ENCODE measurements at regions not wholly inside any gene's neighbourhood (a gene's known extent, or its start where the extent isn't known, plus 50 kb on each side); places are given as distances from the start of the nearest gene placed in this dataset.
"Not testable (repeated sequence)": the region's sequence is repeated elsewhere in the genome, so short reads cannot be mapped to it uniquely, and the experiment has no call there.

GRCh38 chrX:90337161-90337560 is 415.5 kb downstream of the TGIF2LX start:
- not testable (repeated sequence) for H3K4me3 ChIP-seq (ENCODE audit: severe bottlenecking); DNase-seq (ENCODE audit: low spot score); ATAC-seq (ENCODE audit: low read depth); H3K36me3 ChIP-seq (ENCODE audit: low read depth); H3K9me3 ChIP-seq (ENCODE audit: severe bottlenecking); H3K27me3 ChIP-seq (ENCODE audit: insufficient read depth, poor library complexity, severe bottlenecking); H3K4me1 ChIP-seq (ENCODE audit: insufficient read depth, poor library complexity, severe bottlenecking); H3K27ac ChIP-seq (ENCODE audit: poor library complexity, severe bottlenecking)

GRCh38 chrX:90369632-90370031 is 447.9 kb downstream of the TGIF2LX start:
- not testable (repeated sequence) for DNase-seq (ENCODE audit: low spot score); H3K27me3 ChIP-seq (ENCODE audit: insufficient read depth, poor library complexity, severe bottlenecking); H3K4me1 ChIP-seq (ENCODE audit: insufficient read depth, poor library complexity, severe bottlenecking); H3K27ac ChIP-seq (ENCODE audit: poor library complexity, severe bottlenecking); H3K4me3 ChIP-seq (ENCODE audit: severe bottlenecking); H3K36me3 ChIP-seq (ENCODE audit: low read depth); H3K9me3 ChIP-seq (ENCODE audit: severe bottlenecking); ATAC-seq (ENCODE audit: low read depth)

GRCh38 chrX:90398020-90398419 is 476.3 kb downstream of the TGIF2LX start:
- peak; percentile 84 for ATAC-seq (ENCODE audit: low read depth)
- not testable (repeated sequence) for H3K9me3 ChIP-seq (ENCODE audit: severe bottlenecking); H3K27me3 ChIP-seq (ENCODE audit: insufficient read depth, poor library complexity, severe bottlenecking); DNase-seq (ENCODE audit: low spot score); H3K4me1 ChIP-seq (ENCODE audit: insufficient read depth, poor library complexity, severe bottlenecking); H3K36me3 ChIP-seq (ENCODE audit: low read depth); H3K4me3 ChIP-seq (ENCODE audit: severe bottlenecking); H3K27ac ChIP-seq (ENCODE audit: poor library complexity, severe bottlenecking)

GRCh38 chrX:90402169-90402568 is 480.5 kb downstream of the TGIF2LX start:
- DNase-seq (ENCODE audit: low spot score); H3K4me3 ChIP-seq (ENCODE audit: severe bottlenecking); H3K27ac ChIP-seq (ENCODE audit: poor library complexity, severe bottlenecking); H3K27me3 ChIP-seq (ENCODE audit: insufficient read depth, poor library complexity, severe bottlenecking); H3K9me3 ChIP-seq (ENCODE audit: severe bottlenecking); H3K4me1 ChIP-seq (ENCODE audit: insufficient read depth, poor library complexity, severe bottlenecking); H3K36me3 ChIP-seq (ENCODE audit: low read depth): not testable (repeated sequence)
- ATAC-seq (ENCODE audit: low read depth) = peak; percentile 30; the same call in 1 of the 3 replicates

- H3K36me3 ChIP-seq (ENCODE audit: low read depth); H3K9me3 ChIP-seq (ENCODE audit: severe bottlenecking); H3K4me1 ChIP-seq (ENCODE audit: insufficient read depth, poor library complexity, severe bottlenecking); H3K27me3 ChIP-seq (ENCODE audit: insufficient read depth, poor library complexity, severe bottlenecking); DNase-seq (ENCODE audit: low spot score); H3K4me3 ChIP-seq (ENCODE audit: severe bottlenecking): not testable (repeated sequence)
- peak; percentile 68 for ATAC-seq (ENCODE audit: low read depth)
- H3K27ac ChIP-seq (ENCODE audit: poor library complexity, severe bottlenecking) = peak overlapping the region; percentile 56
Observed at GRCh38 chrX:90403859-90404258, 482.2 kb downstream of the TGIF2LX start.

GRCh38 chrX:90404846-90405436 is 483.2 kb downstream of the TGIF2LX start:
- H3K4me1 ChIP-seq (ENCODE audit: insufficient read depth, poor library complexity, severe bottlenecking); H3K9me3 ChIP-seq (ENCODE audit: severe bottlenecking); H3K36me3 ChIP-seq (ENCODE audit: low read depth); H3K4me3 ChIP-seq (ENCODE audit: severe bottlenecking); H3K27me3 ChIP-seq (ENCODE audit: insufficient read depth, poor library complexity, severe bottlenecking); DNase-seq (ENCODE audit: low spot score): not testable (repeated sequence)
- ATAC-seq (ENCODE audit: low read depth) = peak; percentile 80
- H3K27ac ChIP-seq (ENCODE audit: poor library complexity, severe bottlenecking) = peak overlapping the region; percentile 56

- not testable (repeated sequence) for H3K9me3 ChIP-seq (ENCODE audit: severe bottlenecking); H3K4me3 ChIP-seq (ENCODE audit: severe bottlenecking); H3K27me3 ChIP-seq (ENCODE audit: insufficient read depth, poor library complexity, severe bottlenecking); H3K36me3 ChIP-seq (ENCODE audit: low read depth); ATAC-seq (ENCODE audit: low read depth); H3K4me1 ChIP-seq (ENCODE audit: insufficient read depth, poor library complexity, severe bottlenecking); DNase-seq (ENCODE audit: low spot score); H3K27ac ChIP-seq (ENCODE audit: poor library complexity, severe bottlenecking)
Observed at GRCh38 chrX:90453770-90454338, 532.1 kb downstream of the TGIF2LX start.

- H3K27ac ChIP-seq (ENCODE audit: poor library complexity, severe bottlenecking); H3K4me3 ChIP-seq (ENCODE audit: severe bottlenecking); H3K4me1 ChIP-seq (ENCODE audit: insufficient read depth, poor library complexity, severe bottlenecking); H3K36me3 ChIP-seq (ENCODE audit: low read depth); H3K9me3 ChIP-seq (ENCODE audit: severe bottlenecking); ATAC-seq (ENCODE audit: low read depth); DNase-seq (ENCODE audit: low spot score); H3K27me3 ChIP-seq (ENCODE audit: insufficient read depth, poor library complexity, severe bottlenecking): not testable (repeated sequence)
Observed at GRCh38 chrX:90458071-90458899, 536.6 kb downstream of the TGIF2LX start.

- not testable (repeated sequence) for DNase-seq (ENCODE audit: low spot score); ATAC-seq (ENCODE audit: low read depth)
Observed at GRCh38 chrX:90474445-90474844, 552.7 kb downstream of the TGIF2LX start.

GRCh38 chrX:90485406-90485805 is 563.7 kb downstream of the TGIF2LX start:
- H3K9me3 ChIP-seq (ENCODE audit: severe bottlenecking); H3K27me3 ChIP-seq (ENCODE audit: insufficient read depth, poor library complexity, severe bottlenecking); H3K4me1 ChIP-seq (ENCODE audit: insufficient read depth, poor library complexity, severe bottlenecking); H3K4me3 ChIP-seq (ENCODE audit: severe bottlenecking); H3K36me3 ChIP-seq (ENCODE audit: low read depth); ATAC-seq (ENCODE audit: low read depth); H3K27ac ChIP-seq (ENCODE audit: poor library complexity, severe bottlenecking); DNase-seq (ENCODE audit: low spot score): not testable (repeated sequence)

More at GRCh38 chrX:90474445-90474844, 552.7 kb downstream of the TGIF2LX start:
- not testable (repeated sequence) for H3K4me1 ChIP-seq (ENCODE audit: insufficient read depth, poor library complexity, severe bottlenecking); H3K27ac ChIP-seq (ENCODE audit: poor library complexity, severe bottlenecking); H3K36me3 ChIP-seq (ENCODE audit: low read depth); H3K4me3 ChIP-seq (ENCODE audit: severe bottlenecking); H3K9me3 ChIP-seq (ENCODE audit: severe bottlenecking); H3K27me3 ChIP-seq (ENCODE audit: insufficient read depth, poor library complexity, severe bottlenecking)

GRCh38 chrX:90521284-90521683 is 599.6 kb downstream of the TGIF2LX start:
- H3K9me3 ChIP-seq (ENCODE audit: severe bottlenecking); H3K4me1 ChIP-seq (ENCODE audit: insufficient read depth, poor library complexity, severe bottlenecking); H3K4me3 ChIP-seq (ENCODE audit: severe bottlenecking); DNase-seq (ENCODE audit: low spot score); H3K36me3 ChIP-seq (ENCODE audit: low read depth); H3K27me3 ChIP-seq (ENCODE audit: insufficient read depth, poor library complexity, severe bottlenecking); ATAC-seq (ENCODE audit: low read depth); H3K27ac ChIP-seq (ENCODE audit: poor library complexity, severe bottlenecking): not testable (repeated sequence)

Data from RWPE2 (cell line).